SKM-1 treated with dmso at 0.1 percent for 144 hours (cell line): ENCODE measurements at regions not wholly inside any gene's neighbourhood (a gene's known extent, or its start where the extent isn't known, plus 50 kb on each side); places are given as distances from the start of the nearest gene placed in this dataset.

Source experiments
- DNase-seq: peaks from one replicate; lab custom pipeline; 2025; ENCODE audit not compliant: unreplicated experiment; lab: John Stamatoyannopoulos, UW

GRCh38 chr9:84583866-84584265 is 85.7 kb upstream of the NTRK2 start:
- peak; percentile 57 for DNase-seq

GRCh38 chr9:84586662-84587061 is 82.9 kb upstream of the NTRK2 start:
- DNase-seq = no peak

- DNase-seq = no peak
Observed at GRCh38 chr9:84587153-84587552, 82.4 kb upstream of the NTRK2 start.

GRCh38 chr9:84589542-84589941 is 80.0 kb upstream of the NTRK2 start:
- no peak for DNase-seq

- DNase-seq = no peak
Observed at GRCh38 chr9:84590706-84591105, 78.8 kb upstream of the NTRK2 start.

- no peak for DNase-seq
Observed at GRCh38 chr9:84592918-84593317, 76.6 kb upstream of the NTRK2 start.

- no peak for DNase-seq
Observed at GRCh38 chr9:84593352-84593751, 76.2 kb upstream of the NTRK2 start.

GRCh38 chr9:84597131-84597530 is 72.4 kb upstream of the NTRK2 start:
- peak; percentile 80 for DNase-seq

GRCh38 chr9:84598921-84599636 is 70.5 kb upstream of the NTRK2 start:
- no peak for DNase-seq

- no peak for DNase-seq
Observed at GRCh38 chr9:84600739-84601138, 68.8 kb upstream of the NTRK2 start.

GRCh38 chr9:84604223-84604622 is 65.3 kb upstream of the NTRK2 start:
- no peak for DNase-seq

- DNase-seq = no peak
Observed at GRCh38 chr9:84609779-84610178, 59.8 kb upstream of the NTRK2 start.

GRCh38 chr9:84613431-84613830 is 56.1 kb upstream of the NTRK2 start:
- DNase-seq = no peak

- peak; percentile 53 for DNase-seq
Observed at GRCh38 chr9:84615544-84615943, 54.0 kb upstream of the NTRK2 start.

GRCh38 chr9:84617411-84618029 is 52.0 kb upstream of the NTRK2 start:
- DNase-seq = no peak
